Trophoblast cell (in vitro differentiated cells and primary cell): ENCODE measurements at regions not wholly inside any gene's neighbourhood (a gene's known extent, or its start where the extent isn't known, plus 50 kb on each side); places are given as distances from the start of the nearest gene placed in this dataset.
"Not testable (repeated sequence)": the region's sequence is repeated elsewhere in the genome, so short reads cannot be mapped to it uniquely, and the experiment has no call there.

ENCODE experiments used
- DNase-seq, 2 donors: peaks; one replicate each; pipeline ENCODE4 v3.0.0-alpha.2; 2016
- H2AFZ ChIP-seq: 2 replicates; pipeline ENCODE4 v1.6.1; 2013; ENCODE audit warnings: low read length, moderate library complexity, mild to moderate bottlenecking; ENCODE audit not compliant: insufficient read depth, poor library complexity
- H2AK5ac ChIP-seq: 2 replicates; pipeline ENCODE4 v1.6.1; 2013; ENCODE audit warnings: mild to moderate bottlenecking, low read length
- H2BK120ac ChIP-seq: 2 replicates; pipeline ENCODE4 v1.6.1; 2013; ENCODE audit warnings: low read length, mild to moderate bottlenecking, moderate library complexity; ENCODE audit not compliant: insufficient read depth, poor library complexity
- H2BK12ac ChIP-seq: 2 replicates; pipeline ENCODE4 v1.6.1; 2013; ENCODE audit warnings: mild to moderate bottlenecking, low read length, moderate library complexity
- H2BK5ac ChIP-seq: 2 replicates; pipeline ENCODE4 v1.6.1; 2013; ENCODE audit warnings: low read length, low read depth, moderate library complexity, mild to moderate bottlenecking; ENCODE audit not compliant: poor library complexity
- H3K14ac ChIP-seq: 2 replicates; pipeline ENCODE4 v1.6.1; 2013; ENCODE audit warnings: mild to moderate bottlenecking, low read length
- H3K18ac ChIP-seq: 2 replicates; pipeline ENCODE4 v1.6.1; 2013; ENCODE audit warnings: mild to moderate bottlenecking, low read length
- H3K23ac ChIP-seq: 2 replicates; pipeline ENCODE4 v1.6.1; 2013; ENCODE audit warnings: low read length
- H3K27ac ChIP-seq: 2 replicates; pipeline ENCODE4 v1.5.1; 2013; ENCODE audit warnings: low read depth, mild to moderate bottlenecking, inconsistent platforms, low read length, moderate library complexity
- H3K27me3 ChIP-seq: 2 replicates; pipeline ENCODE4 v1.6.1; 2013; ENCODE audit warnings: inconsistent platforms, mild to moderate bottlenecking, low read length, moderate library complexity; ENCODE audit not compliant: insufficient read depth
- H3K36me3 ChIP-seq, 2 experiments: 1 replicate in 1 of 2; 2 replicates in 1 of 2; pipeline ENCODE4 v1.6.1; 2013; ENCODE audit warnings: low read length in 2 of 2, mild to moderate bottlenecking in 2 of 2, moderate library complexity in 1 of 2; ENCODE audit not compliant: insufficient read depth in 2 of 2, control insufficient read depth in 1 of 2
- H3K4ac ChIP-seq: 2 replicates; pipeline ENCODE4 v1.6.1; 2013; ENCODE audit warnings: low read depth, mild to moderate bottlenecking, low read length, moderate library complexity
- H3K4me1 ChIP-seq, 2 experiments: 1 replicate in 1 of 2; 2 replicates in 1 of 2; pipeline ENCODE4 v1.6.1; 2013; ENCODE audit warnings: low read length in 2 of 2, mild to moderate bottlenecking in 2 of 2, moderate library complexity in 1 of 2; ENCODE audit not compliant: insufficient read depth in 2 of 2, control insufficient read depth in 1 of 2
- H3K4me2 ChIP-seq: 2 replicates; pipeline ENCODE4 v1.6.1; 2013; ENCODE audit warnings: inconsistent platforms, mild to moderate bottlenecking, low read length, moderate library complexity
- H3K4me3 ChIP-seq: 2 replicates; pipeline ENCODE4 v1.5.1; 2013; ENCODE audit warnings: mild to moderate bottlenecking, low read depth, low read length, inconsistent platforms
- H3K79me1 ChIP-seq: one replicate; pipeline ENCODE4 v1.6.1; 2013; ENCODE audit warnings: low read length
- H3K79me2 ChIP-seq: 2 replicates; pipeline ENCODE4 v1.6.1; 2013; ENCODE audit warnings: low read length, mild to moderate bottlenecking; ENCODE audit not compliant: control insufficient read depth, insufficient read depth, poor library complexity
- H3K9ac ChIP-seq: 2 replicates; pipeline ENCODE4 v1.6.1; 2013; ENCODE audit warnings: mild to moderate bottlenecking, low read length
- H3K9me3 ChIP-seq: 2 replicates; pipeline ENCODE4 v1.6.1; 2013; ENCODE audit warnings: low read depth, mild to moderate bottlenecking, control low read depth, inconsistent platforms, low read length; ENCODE audit not compliant: insufficient read depth
- H4K12ac ChIP-seq: 2 replicates; pipeline ENCODE4 v1.6.1; 2013; ENCODE audit warnings: low read depth, mild to moderate bottlenecking, low read length, moderate library complexity
- H4K8ac ChIP-seq: 2 replicates; pipeline ENCODE4 v1.6.1; 2013; ENCODE audit warnings: low read depth, mild to moderate bottlenecking, low read length, moderate library complexity
- H4K91ac ChIP-seq: one replicate; pipeline ENCODE4 v1.6.1; 2013; ENCODE audit warnings: low read depth, mild to moderate bottlenecking, low read length, moderate library complexity
- WGBS: extraction: QIAGEN DNeasy Blood & Tissue Kit; methylation state at CpG from one replicate; pipeline ENCODE4 v1.1.7; 2013; ENCODE audit warnings: missing lambda C conversion rate; ENCODE audit not compliant: insufficient read length, insufficient coverage; ENCODE audit errors: extremely low coverage; 5-methylcytosine and 5-hydroxymethylcytosine counted together

GRCh38 chr2:138879931-138880330, 99.7 kb upstream of the NXPH2 start:
- Histone ChIP-seq H2BK5ac (no peak overlapping the region), H3K23ac (no peak overlapping the region), H3K4me2 (no peak overlapping the region), H4K12ac (no peak overlapping the region), H3K27ac (no peak overlapping the region), H3K4ac (no peak overlapping the region), H3K4me3 (no peak overlapping the region), H2BK120ac (no peak overlapping the region), H2BK12ac (no peak overlapping the region), H3K9me3 (no peaks in the 10 kb centered on the region), H3K9ac (no peak overlapping the region), H3K79me1 (no peaks in the 10 kb centered on the region), H4K91ac (no peak overlapping the region), H4K8ac (no peak overlapping the region), H2AFZ (no peak overlapping the region), H3K36me3 (no peaks in the 10 kb centered on the region), H3K14ac (no peak overlapping the region), H3K18ac (no peak overlapping the region), H3K27me3 (no peaks in the 10 kb centered on the region), H3K79me2 (no peaks in the 10 kb centered on the region), H3K4me1 (peaks cover 2% of the 10 kb centered on the region in 2 experiments), H2AK5ac (no peak overlapping the region)
- DNase-seq: no peak
- WGBS: no CpG with 5 or more reads among the region's 2 CpGs

DNA sequence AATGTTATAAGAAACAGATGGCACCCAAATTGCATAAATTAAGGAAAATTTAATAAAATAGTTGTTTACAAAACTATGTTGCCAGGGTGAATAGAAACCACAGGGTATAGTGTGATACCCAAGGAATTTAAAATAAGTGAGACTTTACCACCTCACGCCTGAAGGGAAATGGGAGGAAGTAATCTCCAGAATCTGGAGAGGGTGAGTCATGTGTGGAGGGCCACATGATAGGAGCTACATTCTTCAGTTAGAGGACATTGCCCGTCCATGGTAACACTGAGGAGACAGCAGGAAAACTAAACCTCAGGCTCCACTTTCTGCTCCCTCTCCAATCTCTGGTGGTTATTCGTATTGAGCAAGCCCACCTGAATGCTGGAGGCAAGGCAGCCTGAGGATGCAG, 97.2 kb upstream of the NXPH2 start:
- Histone ChIP-seq H3K79me2 (no peaks in the 10 kb centered on the region), H4K91ac (no peak overlapping the region), H3K36me3 (no peaks in the 10 kb centered on the region), H3K9ac (no peak overlapping the region), H3K4me2 (no peak overlapping the region), H2BK5ac (no peak overlapping the region), H2BK12ac (no peak overlapping the region), H3K4me1 (peaks cover 2% of the 10 kb centered on the region in 2 experiments), H4K8ac (no peak overlapping the region), H3K4me3 (no peak overlapping the region), H3K27ac (no peak overlapping the region), H3K14ac (no peak overlapping the region), H2AK5ac (no peak overlapping the region), H3K9me3 (no peaks in the 10 kb centered on the region), H2AFZ (no peak overlapping the region), H4K12ac (no peak overlapping the region), H3K18ac (no peak overlapping the region), H3K79me1 (no peaks in the 10 kb centered on the region), H3K4ac (no peak overlapping the region), H3K23ac (no peak overlapping the region), H3K27me3 (no peaks in the 10 kb centered on the region), H2BK120ac (no peak overlapping the region)
- WGBS: no CpG with 5 or more reads among the region's 3 CpGs
- peak; percentile 57 to 69 for DNase-seq

GRCh38 chr2:138874251-138874650, 94.1 kb upstream of the NXPH2 start:
- Histone ChIP-seq H2AFZ (no peak overlapping the region), H3K27ac (no peak overlapping the region), H3K4ac (no peak overlapping the region), H3K9me3 (no peaks in the 10 kb centered on the region), H2BK120ac (no peak overlapping the region), H3K9ac (no peak overlapping the region), H4K8ac (no peak overlapping the region), H3K18ac (no peak overlapping the region), H4K91ac (no peak overlapping the region), H3K4me3 (no peak overlapping the region), H2BK5ac (no peak overlapping the region), H3K4me1 (peaks cover 2% of the 10 kb centered on the region in 2 experiments), H2BK12ac (no peak overlapping the region), H3K14ac (no peak overlapping the region), H3K36me3 (no peaks in the 10 kb centered on the region), H3K27me3 (no peaks in the 10 kb centered on the region), H4K12ac (no peak overlapping the region), H3K79me2 (no peaks in the 10 kb centered on the region), H3K23ac (no peak overlapping the region), H3K4me2 (no peak overlapping the region), H2AK5ac (no peak overlapping the region), H3K79me1 (no peaks in the 10 kb centered on the region)
- DNase-seq: no peak
- WGBS: no CpG with 5 or more reads among the region's 1 CpG

DNA sequence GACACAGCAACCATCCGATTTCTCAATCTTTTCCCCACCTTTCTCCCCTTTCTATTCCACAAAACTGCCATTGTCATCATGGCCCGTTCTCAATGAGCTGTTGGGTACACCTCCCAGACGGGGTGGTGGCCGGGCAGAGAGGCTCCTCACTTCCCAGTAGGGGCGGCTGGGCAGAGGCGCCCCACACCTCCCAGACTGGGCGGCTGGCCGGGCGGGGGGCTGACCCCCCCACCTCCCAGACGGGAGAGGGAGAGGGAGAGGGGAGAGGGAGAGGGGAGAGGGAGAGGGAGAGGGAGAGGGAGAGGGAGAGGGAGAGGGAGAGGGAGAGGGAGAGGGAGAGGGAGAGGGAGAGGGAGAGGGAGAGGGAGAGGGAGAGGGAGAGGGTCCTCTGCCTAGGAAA, 91.9 kb upstream of the NXPH2 start:
- not testable (repeated sequence) for H3K79me1 ChIP-seq, H2BK5ac ChIP-seq, DNase-seq, H3K9me3 ChIP-seq, H3K4ac ChIP-seq, H2AFZ ChIP-seq, H3K4me3 ChIP-seq, H2AK5ac ChIP-seq, H3K36me3 ChIP-seq, H3K27ac ChIP-seq, H3K27me3 ChIP-seq, H4K91ac ChIP-seq, H4K12ac ChIP-seq, H3K4me2 ChIP-seq, H3K4me1 ChIP-seq, H3K23ac ChIP-seq, H2BK12ac ChIP-seq, H2BK120ac ChIP-seq, H3K9ac ChIP-seq, H4K8ac ChIP-seq, H3K79me2 ChIP-seq, H3K14ac ChIP-seq, H3K18ac ChIP-seq
- WGBS: no CpG with 5 or more reads among the region's 10 CpGs
